ENCODE measurements at regions not wholly inside any gene's neighbourhood (a gene's known extent, or its start where the extent isn't known, plus 50 kb on each side); places are given as distances from the start of the nearest gene placed in this dataset.
"Not testable (repeated sequence)": the region's sequence is repeated elsewhere in the genome, so short reads cannot be mapped to it uniquely, and the experiment has no call there.

DNA sequence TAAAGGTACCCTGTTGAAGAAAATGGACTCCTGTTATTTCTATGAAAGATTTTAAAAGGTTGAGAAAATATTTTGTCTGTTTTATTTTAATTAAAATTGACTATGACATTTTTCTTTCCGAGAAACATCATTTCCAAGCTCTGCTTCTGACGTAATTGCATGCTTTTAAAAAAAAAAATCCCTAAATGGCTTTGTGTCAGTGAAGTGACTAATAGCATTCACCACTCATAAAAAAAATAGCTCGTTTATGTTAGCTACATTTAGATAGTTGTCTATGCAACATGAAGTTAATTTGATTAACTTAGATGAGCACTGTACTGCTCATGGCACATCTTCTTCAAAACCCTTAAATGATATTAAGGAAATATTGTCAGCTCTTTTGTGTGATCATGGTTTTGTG is 105.1 kb upstream of the KLHL13 start:
- Mint-ChIP-seq H3K27ac (no peak overlapping the region), H3K4me3 (no peak overlapping the region), H3K9me3 (no peaks in the 10 kb centered on the region), H3K27me3 (no peaks in the 10 kb centered on the region), H3K4me1 (peaks cover 3% of the 10 kb centered on the region), H3K36me3 (ENCODE audit: low read depth) (no peaks in the 10 kb centered on the region)
- no peak for ATAC-seq
- no peak for DNase-seq

- DNase-seq = no peak
These were observed 105.8 kb upstream of the KLHL13 start for GRCh38 chrX:118222421-118222820.

GRCh38 chrX:118225711-118226428 is 109.3 kb upstream of the KLHL13 start:
- H3K4me3 Mint-ChIP-seq = no peak overlapping the region
- H3K36me3 Mint-ChIP-seq (ENCODE audit: low read depth) = no peaks in the 10 kb centered on the region
- no peaks in the 10 kb centered on the region for H3K9me3 Mint-ChIP-seq
- no peak for DNase-seq
- ATAC-seq = no peak
- H3K4me1 Mint-ChIP-seq = peaks cover 3% of the 10 kb centered on the region
- H3K27me3 Mint-ChIP-seq = no peaks in the 10 kb centered on the region
- H3K27ac Mint-ChIP-seq = no peak overlapping the region

More at GRCh38 chrX:118222421-118222820, 105.8 kb upstream of the KLHL13 start:
- H3K27ac Mint-ChIP-seq = no peak overlapping the region
- peaks cover 3% of the 10 kb centered on the region for H3K4me1 Mint-ChIP-seq
- H3K4me3 Mint-ChIP-seq = no peak overlapping the region
- H3K36me3 Mint-ChIP-seq (ENCODE audit: low read depth) = no peaks in the 10 kb centered on the region
- H3K9me3 Mint-ChIP-seq = no peaks in the 10 kb centered on the region
- no peaks in the 10 kb centered on the region for H3K27me3 Mint-ChIP-seq
- no peak for ATAC-seq

DNA sequence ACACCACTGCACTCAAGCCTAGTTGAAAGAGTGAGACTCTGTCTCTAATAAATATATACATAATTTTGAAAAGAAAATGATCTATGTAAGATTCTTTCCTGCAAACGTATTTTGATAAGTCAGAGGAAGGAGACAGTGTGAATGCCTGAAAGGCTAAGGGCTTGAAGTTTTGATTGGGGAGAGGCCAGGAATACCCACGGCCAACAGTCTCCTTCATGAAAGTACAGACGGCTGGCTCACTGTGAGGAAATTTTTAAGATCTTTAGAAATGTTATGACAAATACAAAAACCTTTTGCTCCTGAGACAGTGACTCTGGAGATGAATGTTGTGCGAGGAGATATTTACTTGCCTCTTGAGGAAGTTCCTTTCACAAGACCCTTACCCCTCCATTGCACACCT is 111.4 kb upstream of the KLHL13 start:
- no peak overlapping the region for H3K27ac Mint-ChIP-seq
- no peaks in the 10 kb centered on the region for H3K9me3 Mint-ChIP-seq
- H3K4me3 Mint-ChIP-seq = no peak overlapping the region
- no peak for DNase-seq
- H3K36me3 Mint-ChIP-seq (ENCODE audit: low read depth) = no peaks in the 10 kb centered on the region
- H3K27me3 Mint-ChIP-seq = no peaks in the 10 kb centered on the region
- H3K4me1 Mint-ChIP-seq = peaks cover 3% of the 10 kb centered on the region
- no peak for ATAC-seq

DNA sequence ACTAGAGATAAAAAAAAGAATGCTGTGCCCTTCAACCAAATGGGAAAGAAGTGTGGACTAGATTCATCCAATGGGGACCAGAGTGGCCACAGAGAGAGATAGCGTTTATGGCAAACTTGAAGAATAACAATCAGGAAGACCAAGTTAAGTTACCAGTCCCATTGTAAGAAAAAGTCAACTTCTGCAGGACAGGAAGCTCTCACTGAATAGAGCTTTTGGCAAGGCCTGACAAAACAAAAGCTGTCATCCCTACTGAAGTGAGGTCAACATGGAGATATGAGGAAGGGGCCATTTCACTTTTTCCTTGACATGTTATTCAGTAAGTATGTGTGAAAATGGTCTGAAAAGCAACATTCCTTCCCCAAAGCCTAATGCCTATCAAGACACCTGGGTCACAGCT is 111.8 kb upstream of the KLHL13 start:
- no peak for ATAC-seq
- Mint-ChIP-seq H3K4me3 (no peak overlapping the region), H3K36me3 (ENCODE audit: low read depth) (no peaks in the 10 kb centered on the region), H3K4me1 (peaks cover 3% of the 10 kb centered on the region), H3K27ac (no peak overlapping the region), H3K9me3 (no peaks in the 10 kb centered on the region), H3K27me3 (no peaks in the 10 kb centered on the region)
- no peak for DNase-seq

DNA sequence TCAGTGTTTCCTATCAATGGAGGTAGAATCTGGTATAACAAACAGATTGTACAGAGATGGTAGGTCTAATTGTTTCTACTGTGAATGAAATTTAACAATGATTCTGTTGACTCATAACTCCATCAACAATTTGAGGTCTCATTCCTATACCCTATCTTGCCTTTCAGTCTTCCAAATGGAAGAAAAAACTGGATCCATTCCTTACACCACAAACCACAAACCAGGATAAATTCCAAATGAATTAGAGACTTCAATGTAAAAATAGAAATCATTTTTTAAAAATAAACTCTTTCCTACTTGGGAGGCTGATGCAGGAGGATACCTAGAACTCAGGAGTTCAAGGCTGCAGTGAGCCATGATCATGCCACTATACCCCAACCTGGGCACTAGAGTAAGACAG is 114.4 kb upstream of the WDR44 start:
- DNase-seq = no peak
- Mint-ChIP-seq H3K4me1 (no peaks in the 10 kb centered on the region), H3K9me3 (no peaks in the 10 kb centered on the region), H3K27me3 (no peaks in the 10 kb centered on the region), H3K36me3 (ENCODE audit: low read depth) (no peaks in the 10 kb centered on the region), H3K4me3 (no peak overlapping the region), H3K27ac (no peak overlapping the region)
- ATAC-seq = no peak

- Mint-ChIP-seq H3K36me3 (ENCODE audit: low read depth) (no peaks in the 10 kb centered on the region), H3K27me3 (peaks cover 5% of the 10 kb centered on the region), H3K27ac (no peak overlapping the region), H3K9me3 (no peaks in the 10 kb centered on the region), H3K4me1 (no peaks in the 10 kb centered on the region), H3K4me3 (no peak overlapping the region)
- no peak for ATAC-seq
- no peak for DNase-seq
These were observed 106.6 kb upstream of the WDR44 start for GRCh38 chrX:118239178-118239870.

DNA sequence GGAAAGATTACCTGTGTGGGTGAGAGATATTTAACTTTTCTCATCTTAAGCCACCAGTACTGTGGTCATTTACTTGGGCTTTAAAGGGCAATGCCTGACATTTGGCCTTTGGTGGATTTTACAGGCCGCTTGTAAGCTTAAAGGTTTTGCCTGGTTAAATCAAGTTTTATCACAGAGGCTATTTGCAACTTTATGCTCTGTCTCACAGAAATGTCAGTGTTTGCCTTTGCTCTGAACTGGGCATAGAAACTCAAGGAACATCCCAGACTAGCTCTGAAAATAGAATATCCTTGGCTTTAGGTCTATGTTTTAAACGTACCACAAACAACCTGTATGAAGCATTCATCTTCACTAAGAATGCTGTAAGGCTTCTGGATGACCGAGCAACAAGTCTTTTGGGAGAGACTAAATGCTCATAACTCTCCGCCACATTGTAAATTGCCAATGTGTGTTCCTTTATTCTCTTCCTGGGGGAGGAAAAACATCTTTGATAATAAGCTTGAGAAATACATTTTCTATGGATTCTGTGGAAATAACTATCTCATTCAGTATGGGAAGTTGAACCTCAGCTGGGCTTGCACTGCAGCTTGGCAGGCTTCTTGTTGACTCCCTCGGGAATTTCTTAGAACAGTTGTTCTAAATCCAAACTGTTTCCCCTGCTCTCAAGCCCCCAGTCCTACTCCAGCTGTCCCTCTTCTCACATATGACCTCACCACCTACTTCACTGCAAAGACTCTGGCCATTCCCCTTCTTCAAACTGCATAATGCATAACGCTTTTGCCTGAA is 105.8 kb upstream of the WDR44 start:
- no peaks in the 10 kb centered on the region for H3K36me3 Mint-ChIP-seq (ENCODE audit: low read depth)
- H3K9me3 Mint-ChIP-seq = no peaks in the 10 kb centered on the region
- H3K27ac Mint-ChIP-seq = no peak overlapping the region
- no peak for ATAC-seq
- H3K27me3 Mint-ChIP-seq = peaks cover 5% of the 10 kb centered on the region
- H3K4me3 Mint-ChIP-seq = no peak overlapping the region
- no peak for DNase-seq
- no peaks in the 10 kb centered on the region for H3K4me1 Mint-ChIP-seq

GRCh38 chrX:118246961-118247360 is 98.9 kb upstream of the WDR44 start:
- H3K27ac Mint-ChIP-seq; H3K9me3 Mint-ChIP-seq; DNase-seq; H3K36me3 Mint-ChIP-seq (ENCODE audit: low read depth); H3K4me1 Mint-ChIP-seq; H3K4me3 Mint-ChIP-seq; H3K27me3 Mint-ChIP-seq; ATAC-seq: not testable (repeated sequence)

GRCh38 chrX:118249146-118249545 is 96.8 kb upstream of the WDR44 start:
- Mint-ChIP-seq H3K27me3 (no peaks in the 10 kb centered on the region), H3K27ac (no peak overlapping the region), H3K4me3 (no peak overlapping the region), H3K4me1 (no peaks in the 10 kb centered on the region), H3K9me3 (no peaks in the 10 kb centered on the region), H3K36me3 (ENCODE audit: low read depth) (no peaks in the 10 kb centered on the region)
- no peak for ATAC-seq
- DNase-seq = no peak

- H3K27ac Mint-ChIP-seq = no peak overlapping the region
- DNase-seq (no peak), ATAC-seq (no peak)
- H3K9me3 Mint-ChIP-seq = no peaks in the 10 kb centered on the region
- no peaks in the 10 kb centered on the region for H3K36me3 Mint-ChIP-seq (ENCODE audit: low read depth)
- H3K4me1 Mint-ChIP-seq = no peaks in the 10 kb centered on the region
- no peak overlapping the region for H3K4me3 Mint-ChIP-seq
- H3K27me3 Mint-ChIP-seq = no peaks in the 10 kb centered on the region
These were observed 95.5 kb upstream of the WDR44 start for GRCh38 chrX:118250445-118250844.

- Mint-ChIP-seq H3K27ac (no peak overlapping the region), H3K9me3 (no peaks in the 10 kb centered on the region), H3K27me3 (no peaks in the 10 kb centered on the region), H3K36me3 (ENCODE audit: low read depth) (no peaks in the 10 kb centered on the region), H3K4me3 (no peak overlapping the region), H3K4me1 (no peaks in the 10 kb centered on the region)
- DNase-seq (no peak), ATAC-seq (no peak)
These were observed 94.6 kb upstream of the WDR44 start for GRCh38 chrX:118251271-118251670.

DNA sequence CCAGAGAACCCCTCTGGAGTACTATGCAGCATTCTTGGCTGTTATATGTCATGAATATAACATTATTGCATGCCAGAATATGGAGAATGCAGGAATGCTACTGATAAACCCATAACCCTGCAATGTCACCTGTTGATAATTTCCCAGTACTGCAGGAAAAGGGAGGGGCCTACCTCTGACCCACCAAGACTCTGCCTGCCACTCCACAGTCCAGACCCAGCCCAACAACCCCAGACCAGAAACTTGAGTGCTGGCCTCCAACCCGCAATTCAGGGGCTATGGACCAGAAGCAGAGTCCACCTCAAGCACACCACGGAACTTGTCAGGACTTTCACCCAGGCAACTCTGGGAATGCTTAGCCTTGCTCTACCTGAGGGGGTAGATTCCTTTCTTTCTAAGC is 92.9 kb upstream of the WDR44 start:
- ATAC-seq (no peak), DNase-seq (no peak)
- H3K4me1 Mint-ChIP-seq = no peaks in the 10 kb centered on the region
- H3K36me3 Mint-ChIP-seq (ENCODE audit: low read depth) = no peaks in the 10 kb centered on the region
- no peaks in the 10 kb centered on the region for H3K27me3 Mint-ChIP-seq
- no peaks in the 10 kb centered on the region for H3K9me3 Mint-ChIP-seq
- H3K27ac Mint-ChIP-seq = no peak overlapping the region
- no peak overlapping the region for H3K4me3 Mint-ChIP-seq

- Mint-ChIP-seq H3K4me3 (no peak overlapping the region), H3K4me1 (no peaks in the 10 kb centered on the region), H3K27ac (no peak overlapping the region), H3K27me3 (no peaks in the 10 kb centered on the region), H3K9me3 (no peaks in the 10 kb centered on the region), H3K36me3 (ENCODE audit: low read depth) (no peaks in the 10 kb centered on the region)
- ATAC-seq = no peak
- DNase-seq = peak; percentile 39
These were observed 91.3 kb upstream of the WDR44 start for GRCh38 chrX:118254611-118255010.

DNA sequence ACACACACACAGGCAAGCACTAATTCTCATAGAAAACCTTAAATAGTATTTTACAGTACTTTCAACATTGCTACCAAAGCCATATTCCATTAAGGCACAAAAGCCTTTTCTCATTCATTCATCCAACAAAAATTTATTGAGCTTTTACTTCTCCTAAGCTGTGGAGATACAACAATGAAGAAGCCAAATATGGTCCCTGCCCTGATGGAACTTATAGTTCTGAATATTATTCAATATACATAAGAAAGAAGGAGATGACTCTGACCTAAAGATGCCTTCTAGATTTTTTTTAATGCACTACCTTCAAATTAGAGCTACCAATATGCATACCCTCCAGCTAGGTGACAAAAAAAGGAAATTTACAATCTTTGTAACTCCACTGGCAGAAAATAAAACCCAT is 90.0 kb upstream of the WDR44 start:
- no peaks in the 10 kb centered on the region for H3K4me1 Mint-ChIP-seq
- no peaks in the 10 kb centered on the region for H3K36me3 Mint-ChIP-seq (ENCODE audit: low read depth)
- no peak overlapping the region for H3K4me3 Mint-ChIP-seq
- ATAC-seq (no peak), DNase-seq (no peak)
- H3K27ac Mint-ChIP-seq = no peak overlapping the region
- no peaks in the 10 kb centered on the region for H3K27me3 Mint-ChIP-seq
- H3K9me3 Mint-ChIP-seq = no peaks in the 10 kb centered on the region
